D721Med (cell line): ENCODE measurements at regions not wholly inside any gene's neighbourhood (a gene's known extent, or its start where the extent isn't known, plus 50 kb on each side); places are given as distances from the start of the nearest gene placed in this dataset.

Experiments used
- DNase-seq: peaks from one replicate; pipeline ENCODE4 v3.0.0; 2011; ENCODE audit warnings: low spot score; ENCODE audit not compliant: insufficient read length
- FAIRE-seq: peaks from 2 replicates; lab custom pipeline; 2011; peaks lifted over from hg19 to GRCh38; lab: Jason Lieb, UNC
- TF ChIP-seq, protein P1 (sequence below): IDR thresholded peaks from 2 replicates; pipeline ENCODE4 v1.5.1; 2012; ENCODE audit warnings: mild to moderate bottlenecking, control low read depth; ENCODE audit not compliant: insufficient read depth; ENCODE audit errors: missing control alignments

DNA sequence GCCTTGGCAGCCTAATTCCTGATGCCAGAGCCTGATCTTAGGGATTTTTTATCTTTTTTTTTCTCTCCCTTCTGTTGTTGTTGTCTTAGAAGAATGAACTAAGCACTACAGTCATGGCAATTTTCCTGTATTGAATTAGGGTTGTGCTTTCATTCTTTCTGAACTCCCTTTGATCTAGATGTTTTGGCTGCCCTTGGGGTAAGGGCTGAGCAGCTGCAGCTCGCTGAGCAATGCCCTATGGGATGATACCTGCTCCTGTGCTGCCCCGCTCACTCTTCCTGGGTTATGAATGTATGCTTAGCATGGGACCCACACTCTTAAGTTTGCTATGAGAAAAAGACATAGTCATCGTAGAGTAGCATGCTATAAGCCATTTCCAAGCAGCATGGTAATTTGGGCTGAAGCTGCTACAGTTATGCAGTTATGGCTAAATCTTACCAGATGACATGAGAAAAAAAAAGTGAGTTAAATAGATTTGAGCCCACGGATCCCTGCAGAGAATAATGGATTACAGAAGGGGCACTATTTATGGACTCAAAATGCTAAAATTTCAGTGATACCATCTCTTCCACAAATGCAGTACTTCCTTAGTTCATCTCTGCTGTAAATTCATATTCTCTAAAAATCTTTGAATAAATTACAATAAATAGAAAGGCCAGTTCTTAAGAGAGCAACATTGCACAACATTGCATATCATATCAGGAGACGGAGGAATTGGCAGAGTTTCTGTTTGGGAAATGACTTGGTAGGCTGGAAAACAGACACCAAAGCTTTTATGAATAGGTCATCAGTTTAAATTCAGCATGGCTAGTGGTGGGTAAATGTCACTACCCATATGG lies 79.2 kb upstream of the PTHLH start:
- no peak for FAIRE-seq
- TF ChIP-seq, protein P1, sequence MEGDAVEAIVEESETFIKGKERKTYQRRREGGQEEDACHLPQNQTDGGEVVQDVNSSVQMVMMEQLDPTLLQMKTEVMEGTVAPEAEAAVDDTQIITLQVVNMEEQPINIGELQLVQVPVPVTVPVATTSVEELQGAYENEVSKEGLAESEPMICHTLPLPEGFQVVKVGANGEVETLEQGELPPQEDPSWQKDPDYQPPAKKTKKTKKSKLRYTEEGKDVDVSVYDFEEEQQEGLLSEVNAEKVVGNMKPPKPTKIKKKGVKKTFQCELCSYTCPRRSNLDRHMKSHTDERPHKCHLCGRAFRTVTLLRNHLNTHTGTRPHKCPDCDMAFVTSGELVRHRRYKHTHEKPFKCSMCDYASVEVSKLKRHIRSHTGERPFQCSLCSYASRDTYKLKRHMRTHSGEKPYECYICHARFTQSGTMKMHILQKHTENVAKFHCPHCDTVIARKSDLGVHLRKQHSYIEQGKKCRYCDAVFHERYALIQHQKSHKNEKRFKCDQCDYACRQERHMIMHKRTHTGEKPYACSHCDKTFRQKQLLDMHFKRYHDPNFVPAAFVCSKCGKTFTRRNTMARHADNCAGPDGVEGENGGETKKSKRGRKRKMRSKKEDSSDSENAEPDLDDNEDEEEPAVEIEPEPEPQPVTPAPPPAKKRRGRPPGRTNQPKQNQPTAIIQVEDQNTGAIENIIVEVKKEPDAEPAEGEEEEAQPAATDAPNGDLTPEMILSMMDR = no peak
- no peak for DNase-seq

DNA sequence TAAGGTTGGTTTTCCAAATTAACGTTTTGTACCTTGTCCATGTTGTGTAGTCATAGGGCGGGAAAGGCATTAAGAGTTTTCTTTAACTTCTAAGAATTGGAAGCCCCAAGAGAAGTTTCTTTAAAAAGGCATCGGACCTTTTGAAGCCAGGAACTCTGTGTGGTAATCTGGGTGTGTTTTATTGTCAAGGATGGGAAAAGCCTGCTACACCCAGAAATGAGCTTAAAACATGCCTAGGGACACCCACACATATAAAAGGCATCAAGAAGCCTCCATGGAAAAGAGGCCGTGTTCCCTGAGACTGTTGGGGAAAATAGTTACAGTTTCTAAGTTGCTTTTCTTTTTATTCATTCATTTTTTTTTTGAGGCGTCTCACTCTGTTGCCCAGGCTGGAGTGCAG lies 81.0 kb upstream of the PTHLH start:
- FAIRE-seq (no peak), DNase-seq (no peak)
- TF ChIP-seq, protein P1 = no peak

DNA sequence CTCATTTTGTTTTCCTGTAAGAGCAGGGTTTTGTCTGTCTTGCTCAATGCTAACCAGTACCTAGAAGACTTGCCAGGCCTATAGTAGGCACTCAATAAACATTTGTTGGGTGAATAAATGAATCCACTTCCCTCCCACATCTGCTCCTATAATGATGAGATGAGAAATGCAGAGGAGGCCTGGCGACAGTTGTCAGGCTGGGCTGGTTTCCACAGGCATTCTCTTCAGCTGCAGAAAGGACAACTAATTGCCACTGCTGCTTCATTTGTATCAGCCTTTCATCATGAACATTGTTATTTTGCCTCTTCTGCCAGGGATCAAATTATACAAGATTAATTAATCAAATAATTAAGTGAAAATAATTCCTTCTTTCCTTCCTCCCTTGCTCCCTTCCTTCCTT lies 82.0 kb upstream of the PTHLH start:
- FAIRE-seq (no peak), DNase-seq (no peak)
- TF ChIP-seq, protein P1 = no peak

DNA sequence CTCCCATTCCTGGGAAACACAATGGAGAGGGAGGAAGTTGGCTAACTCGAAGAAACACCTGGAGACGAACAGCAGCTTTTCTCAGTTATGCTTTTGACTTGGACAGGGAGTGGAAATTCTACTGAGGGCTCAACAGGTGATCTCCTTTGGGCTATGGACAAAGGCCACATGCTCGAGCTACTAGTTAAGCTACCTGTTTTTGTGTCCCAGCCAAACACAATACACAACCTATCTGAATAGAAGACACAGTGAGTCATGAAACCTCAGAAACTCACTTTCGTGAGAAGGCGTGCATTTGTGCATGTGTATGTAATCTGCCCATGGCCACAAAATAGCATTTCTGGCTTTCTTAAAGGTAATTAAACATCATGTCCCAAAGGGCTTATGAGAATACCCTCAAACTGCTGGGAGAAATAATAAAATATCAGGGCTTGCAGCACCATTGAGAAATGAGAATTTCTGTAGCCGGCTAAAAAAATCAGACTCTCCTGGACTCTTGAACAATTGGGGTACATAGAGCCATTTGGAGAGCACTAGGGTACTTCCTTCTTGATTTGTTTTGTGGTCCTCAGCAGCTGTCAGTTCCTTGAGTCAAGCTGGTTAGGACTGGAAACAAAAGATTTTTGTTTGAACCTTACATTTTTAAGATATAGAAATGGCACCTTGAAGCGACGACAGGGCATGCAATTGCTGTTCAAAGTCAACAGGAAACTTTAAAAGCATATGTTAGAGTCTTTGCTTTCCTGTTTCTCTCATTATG lies 85.5 kb upstream of the PTHLH start:
- TF ChIP-seq, protein P1 = no peak
- FAIRE-seq = no peak
- DNase-seq = no peak

DNA sequence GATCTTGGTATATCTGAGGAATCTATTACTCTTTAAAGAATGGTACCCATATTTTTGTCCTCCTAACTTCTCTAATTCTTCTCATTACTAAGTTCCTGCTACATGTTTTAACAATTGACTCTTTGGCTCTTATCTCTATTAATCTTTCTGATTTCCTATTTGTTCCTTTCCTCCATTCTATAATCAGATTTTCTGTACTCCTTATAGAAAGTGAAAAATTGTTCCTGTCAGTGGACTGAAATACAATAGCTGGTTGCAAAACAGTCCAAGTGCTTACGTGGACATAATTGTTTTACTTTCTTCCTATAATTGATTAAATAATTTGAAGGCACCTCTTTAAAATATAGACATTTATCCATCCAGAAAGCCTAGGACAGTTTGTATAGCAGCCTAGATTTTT lies 86.7 kb upstream of the PTHLH start:
- FAIRE-seq (no peak), DNase-seq (no peak)
- TF ChIP-seq, protein P1 = no peak

DNA sequence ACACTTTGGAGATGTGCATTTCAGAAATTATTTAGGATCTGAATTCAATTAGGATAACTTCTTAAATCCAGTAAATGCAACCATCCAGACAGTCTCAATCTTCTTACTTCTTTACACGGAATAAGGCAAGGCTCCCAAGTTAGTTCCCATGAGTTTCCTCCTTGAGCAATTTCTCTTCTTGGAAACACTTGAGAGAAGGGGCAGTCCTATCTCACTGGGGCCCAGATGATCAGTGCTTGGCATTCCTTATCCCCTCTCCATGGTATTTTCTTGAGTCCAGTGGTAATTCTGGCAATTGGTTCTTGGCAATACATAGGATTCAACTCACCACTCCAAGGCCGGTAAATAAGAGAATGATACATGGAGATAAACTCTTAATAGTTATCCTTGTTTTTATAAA lies 87.1 kb upstream of the PTHLH start:
- no peak for FAIRE-seq
- TF ChIP-seq, protein P1 = no peak

More for the DNA sequence above, 87.1 kb upstream of the PTHLH start:
- DNase-seq = no peak
